ENCODE measurements at regions not wholly inside any gene's neighbourhood (a gene's known extent, or its start where the extent isn't known, plus 50 kb on each side); places are given as distances from the start of the nearest gene placed in this dataset.
"Not testable (repeated sequence)": the region's sequence is repeated elsewhere in the genome, so short reads cannot be mapped to it uniquely, and the experiment has no call there.

DNA sequence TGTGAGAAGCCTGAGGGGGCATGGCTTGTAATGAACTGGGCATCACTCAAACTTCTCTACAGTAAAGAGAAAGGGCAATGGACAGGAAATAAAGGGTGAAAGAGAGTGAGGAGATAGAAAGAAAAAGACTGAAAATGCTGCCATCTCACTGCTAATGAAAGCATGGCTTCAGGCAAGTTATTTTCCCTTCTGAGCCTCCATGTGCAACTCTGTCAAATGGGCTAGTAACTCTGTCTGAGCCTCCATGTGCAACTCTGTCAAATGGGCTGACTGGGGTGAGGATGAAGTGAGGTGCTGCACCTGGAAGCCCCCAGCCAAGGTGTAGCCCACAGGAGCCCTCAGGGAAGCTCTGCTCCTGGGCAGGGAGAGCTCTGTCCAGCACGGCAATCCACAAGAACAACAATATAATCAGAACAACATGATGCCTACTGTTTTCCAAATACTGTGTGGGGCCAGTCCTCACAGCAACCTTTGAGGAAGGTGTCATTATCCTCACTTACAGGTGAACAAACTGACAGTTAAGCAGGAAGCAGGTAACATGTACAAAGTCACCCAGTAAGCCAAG lies 73.8 kb upstream of the XPA start:
- no peak for DNase-seq
- intact Hi-C loops (cut with DNase I) = no loop called here

GRCh38 chr9:97771641-97772040 lies 74.5 kb upstream of the XPA start:
- DNase-seq = no peak
- intact Hi-C loops (cut with DNase I) = no loop called here

DNA sequence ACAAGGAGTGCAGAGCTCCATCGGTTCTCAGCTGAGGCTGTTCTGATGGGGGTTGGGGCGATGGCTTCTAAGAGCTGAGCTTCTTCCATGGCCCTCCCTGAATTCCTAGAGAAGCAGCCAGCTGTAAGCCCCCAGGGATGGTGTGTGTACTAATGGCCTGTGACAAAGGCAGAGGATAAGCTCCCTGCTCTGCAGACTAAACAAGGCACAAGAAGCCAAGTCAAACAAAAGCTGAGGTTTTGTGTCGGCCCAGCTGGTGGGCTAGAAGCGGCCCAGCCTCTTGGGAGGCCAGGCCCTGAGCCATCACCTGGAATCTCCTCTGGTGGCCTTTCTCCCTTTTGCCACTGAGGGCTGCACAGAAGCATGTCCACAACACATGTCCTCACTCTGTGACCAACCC lies 75.0 kb upstream of the XPA start:
- DNase-seq = no peak
- intact Hi-C loops (cut with DNase I) = no loop called here

GRCh38 chr9:97773091-97773490 lies 76.0 kb upstream of the XPA start:
- no peak for DNase-seq

GRCh38 chr9:97773723-97774122 lies 76.6 kb upstream of the XPA start:
- intact Hi-C loops (cut with DNase I) = no loop called here
- DNase-seq = no peak

More at GRCh38 chr9:97773091-97773490, 76.0 kb upstream of the XPA start:
- intact Hi-C loops (cut with DNase I) = no loop called here

- no peak for DNase-seq
- intact Hi-C loops (cut with DNase I) = no loop called here
These were observed 77.5 kb upstream of the XPA start for GRCh38 chr9:97774673-97775072.

GRCh38 chr9:97778740-97779139 lies 74.3 kb upstream of the FOXE1 start:
- DNase-seq; intact Hi-C loops (cut with DNase I): not testable (repeated sequence)

GRCh38 chr9:97779608-97780007 lies 73.4 kb upstream of the FOXE1 start:
- DNase-seq = no peak
- intact Hi-C loops (cut with DNase I) = no loop called here

DNA sequence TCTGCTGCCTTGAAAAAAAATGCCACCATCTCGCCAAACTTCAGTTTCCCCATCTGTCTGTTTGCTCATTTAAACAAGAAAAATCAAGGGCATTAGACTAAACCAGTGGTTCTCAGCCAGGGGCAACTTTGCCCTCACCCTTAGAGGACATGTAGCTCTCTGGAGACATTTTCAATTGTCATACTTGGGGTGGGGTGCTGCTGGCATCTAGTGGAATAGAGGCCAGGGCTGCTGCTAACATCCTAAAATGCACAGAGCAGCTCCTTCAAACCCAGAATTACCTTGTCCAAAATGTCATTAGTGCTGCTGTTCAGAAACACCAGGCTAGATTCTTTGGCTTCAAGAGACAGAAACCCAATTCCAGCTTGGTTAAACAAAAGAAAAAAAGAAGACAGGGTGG lies 71.1 kb upstream of the FOXE1 start:
- intact Hi-C loops (cut with DNase I) = no loop called here
- no peak for DNase-seq

DNA sequence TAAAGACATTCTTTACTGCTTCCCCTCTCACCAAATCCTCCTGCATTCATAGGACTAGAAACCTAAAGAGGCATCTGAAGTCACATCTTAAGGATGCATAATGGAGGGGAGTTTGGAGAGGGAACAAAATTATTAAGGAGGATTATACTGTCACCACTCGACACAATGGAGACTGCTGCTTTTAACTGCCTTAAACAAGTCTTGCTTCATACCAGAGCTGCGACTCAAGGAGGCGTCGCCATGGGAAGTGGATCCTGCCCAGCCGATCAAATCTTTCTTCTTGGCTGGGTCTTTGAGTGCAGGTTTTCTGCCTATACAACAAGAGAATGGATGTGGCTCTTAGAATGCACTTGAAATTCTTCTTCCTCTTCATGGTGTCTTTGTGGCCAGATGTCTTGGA lies 66.7 kb upstream of the FOXE1 start:
- intact Hi-C loops (cut with DNase I) = no loop called here

GRCh38 chr9:97787551-97787950 lies 65.5 kb upstream of the FOXE1 start:
- intact Hi-C loops (cut with DNase I) = no loop called here
- DNase-seq = no peak

More for the DNA sequence above, 66.7 kb upstream of the FOXE1 start:
- DNase-seq = no peak

DNA sequence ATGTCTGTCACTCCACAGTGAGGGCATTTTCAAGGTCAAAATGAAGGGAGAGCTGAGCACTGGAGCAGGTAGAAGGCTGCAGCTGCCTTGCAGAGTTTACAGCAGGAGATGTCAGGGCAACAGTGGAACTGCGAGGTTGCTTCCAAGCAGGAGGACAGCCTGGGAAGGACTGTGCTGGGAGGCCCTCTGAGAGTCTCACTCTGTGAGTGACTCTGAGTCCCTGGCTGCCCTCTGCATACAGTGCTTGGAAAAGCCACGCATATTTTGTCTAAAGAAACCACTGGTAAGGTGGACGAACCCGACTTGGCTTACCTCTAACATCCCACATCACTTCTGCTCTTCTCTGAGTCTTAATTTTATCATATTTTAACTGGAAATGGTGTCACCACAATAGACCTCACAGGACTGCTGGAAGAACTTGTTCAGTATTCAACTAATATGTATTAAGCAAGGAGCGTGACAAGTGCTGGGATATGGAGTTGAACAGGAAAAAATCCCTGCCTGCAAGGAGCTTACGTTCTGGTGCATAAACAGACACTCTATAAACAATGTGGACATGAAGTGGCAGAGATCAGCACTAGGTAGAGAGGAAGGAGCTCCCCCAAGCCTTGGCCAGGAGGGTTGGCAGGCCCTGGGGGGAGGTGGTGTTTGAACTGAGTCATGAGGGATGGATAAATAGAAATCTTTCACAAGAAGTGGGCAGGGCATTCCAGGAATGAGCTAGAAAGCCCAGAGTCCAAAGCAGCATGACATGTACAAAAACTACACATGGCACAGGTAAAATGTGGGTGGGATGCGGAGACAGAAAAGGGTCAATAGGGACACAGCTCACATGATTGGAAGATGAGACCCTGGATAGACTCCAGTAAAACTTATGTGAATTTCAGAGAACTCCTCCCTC lies 64.0 kb upstream of the FOXE1 start:
- no peak for DNase-seq
- intact Hi-C loops (cut with DNase I) = no loop called here

- intact Hi-C loops (cut with DNase I) = no loop called here
- no peak for DNase-seq
These were observed 62.5 kb upstream of the FOXE1 start for GRCh38 chr9:97790542-97790941.

DNA sequence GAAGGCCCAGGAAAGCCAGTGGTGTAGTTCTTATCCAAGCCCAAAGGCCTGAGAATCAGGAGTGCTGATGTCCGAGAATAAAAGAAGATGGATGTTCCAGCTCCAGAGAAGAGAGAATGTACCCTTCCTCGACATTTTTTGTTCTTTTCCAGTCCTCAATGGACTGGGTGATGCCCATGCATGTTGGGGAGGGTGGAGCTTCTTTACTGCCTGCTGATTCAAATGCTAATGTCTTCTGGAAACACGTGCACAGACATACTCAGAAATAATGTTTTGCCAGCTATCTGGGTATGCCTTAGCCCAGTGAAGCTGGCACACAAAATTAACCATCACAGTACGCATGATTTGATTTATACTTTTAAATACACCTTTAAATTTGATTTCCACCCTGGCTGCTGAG lies 61.5 kb upstream of the FOXE1 start:
- no peak for DNase-seq
- intact Hi-C loops (cut with DNase I) = no loop called here

- intact Hi-C loops (cut with DNase I) = no loop called here
These were observed 60.0 kb upstream of the FOXE1 start for GRCh38 chr9:97793067-97793466.

DNA sequence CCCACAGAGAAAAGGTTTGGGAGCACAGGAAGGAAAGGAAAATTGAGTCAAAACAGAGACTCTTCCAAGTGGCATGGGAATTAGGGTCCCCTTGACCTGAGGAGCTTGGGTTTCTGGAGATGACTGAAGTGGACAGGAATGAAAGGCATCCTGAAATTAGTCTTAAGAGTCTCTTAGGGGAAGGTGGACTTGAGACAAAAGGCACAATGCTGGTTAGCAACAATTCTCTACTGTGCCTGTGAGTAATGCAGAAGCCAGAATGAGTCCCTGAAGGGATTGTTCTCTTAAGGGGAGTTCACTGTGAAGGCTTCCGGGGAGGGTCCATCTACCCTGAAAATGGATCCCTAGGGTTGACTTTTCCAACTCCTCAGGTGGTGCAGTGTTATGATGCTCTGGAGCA lies 58.4 kb upstream of the FOXE1 start:
- intact Hi-C loops (cut with DNase I) = no loop called here
- DNase-seq = no peak

More at GRCh38 chr9:97793067-97793466, 60.0 kb upstream of the FOXE1 start:
- DNase-seq = no peak

GRCh38 chr9:97796176-97796575 lies 56.9 kb upstream of the FOXE1 start:
- DNase-seq; intact Hi-C loops (cut with DNase I): not testable (repeated sequence)

GRCh38 chr9:97801180-97801579 lies 51.8 kb upstream of the FOXE1 start:
- DNase-seq = no peak
- intact Hi-C loops (cut with DNase I) = no loop called here

GRCh38 chr9:97802276-97802675 lies 50.8 kb upstream of the FOXE1 start:
- DNase-seq = no peak
- intact Hi-C loops (cut with DNase I) = no loop called here

GRCh38 chr9:97803167-97804058 lies 49.6 kb upstream of the FOXE1 start:
- peak; percentile 20 to 87 (median 74) for DNase-seq
- intact Hi-C loops (cut with DNase I) = no loop called here

Data from head of caudate nucleus (tissue), 42 donors.